C4-2B (cell line): ENCODE measurements at regions not wholly inside any gene's neighbourhood (a gene's known extent, or its start where the extent isn't known, plus 50 kb on each side); places are given as distances from the start of the nearest gene placed in this dataset.

Source experiments
- CTCF ChIP-seq: fragments of 450-650 bp; conservative IDR thresholded peaks from 2 replicates; pipeline ENCODE4 v1.5.1; 2017; ENCODE audit warnings: mild to moderate bottlenecking
- ZFX ChIP-seq: fragments of 450-650 bp; IDR thresholded peaks from 2 replicates; pipeline ENCODE4 v1.6.1; 2017

GRCh38 chr3:23649448-23649847, 156.3 kb upstream of the UBE2E1 start:
- TF ChIP-seq CTCF, result no peak
- no peak for TF ChIP-seq ZFX
